ENCODE measurements at regions not wholly inside any gene's neighbourhood (a gene's known extent, or its start where the extent isn't known, plus 50 kb on each side); places are given as distances from the start of the nearest gene placed in this dataset.
"Not testable (repeated sequence)": the region's sequence is repeated elsewhere in the genome, so short reads cannot be mapped to it uniquely, and the experiment has no call there.

DNA sequence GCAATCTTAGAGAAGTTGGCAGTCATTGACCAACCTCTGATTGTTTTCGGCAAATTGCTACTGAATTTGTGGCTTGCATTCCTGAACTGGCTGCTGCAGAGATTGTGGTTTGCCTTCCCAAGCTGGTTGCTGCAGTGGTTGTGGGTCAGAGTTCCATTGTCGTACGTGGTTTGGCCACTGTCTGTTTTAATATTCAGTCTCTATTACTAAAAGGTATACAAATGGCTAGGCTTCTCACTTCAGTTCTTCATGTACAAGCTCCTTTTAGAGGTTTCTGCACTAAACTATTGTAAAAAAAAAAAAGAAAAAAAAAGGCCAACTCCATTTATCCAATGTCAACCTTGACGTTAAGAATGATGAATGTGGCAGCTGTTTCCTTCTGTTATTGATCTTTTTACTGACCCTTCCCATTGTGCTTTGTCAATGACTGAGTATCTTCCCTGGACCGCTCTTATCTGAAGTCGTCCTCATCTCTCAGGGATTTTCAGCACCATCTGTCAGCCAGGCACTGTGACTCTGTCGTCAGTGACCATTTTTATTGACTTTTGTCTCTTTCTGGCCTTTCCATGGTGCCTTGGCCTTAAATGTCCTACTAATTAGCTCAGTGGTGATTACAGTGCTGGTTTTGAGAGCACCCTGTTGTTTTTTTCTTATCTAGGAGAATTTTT lies 140.6 kb upstream of the ZNF658 start:
- DNase-seq; intact Hi-C loops (cut with DNase I): not testable (repeated sequence)

GRCh38 chr9:66764799-66765493 lies 135.6 kb upstream of the ZNF658 start:
- intact Hi-C loops (cut with DNase I); DNase-seq: not testable (repeated sequence)

GRCh38 chr9:66765531-66765930 lies 135.0 kb upstream of the ZNF658 start:
- intact Hi-C loops (cut with DNase I); DNase-seq: not testable (repeated sequence)

DNA sequence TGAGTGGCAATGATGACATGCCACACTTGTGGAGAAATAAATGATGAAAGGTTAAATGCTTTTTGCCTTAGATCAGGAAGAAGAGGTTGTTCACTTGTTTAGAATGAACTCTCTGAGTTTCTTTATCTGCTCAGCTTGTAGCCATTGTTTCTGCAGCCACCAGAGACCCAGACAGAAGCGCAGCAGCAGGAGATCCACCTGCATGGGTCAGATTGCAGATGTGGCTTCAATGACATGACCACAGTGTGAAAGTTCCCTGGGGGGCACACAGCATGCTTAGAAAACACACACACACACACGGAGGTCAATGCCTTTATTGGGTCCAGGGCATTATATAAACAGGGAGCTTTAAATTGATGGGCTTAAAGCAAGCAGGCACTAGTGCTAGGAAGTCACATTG lies 129.0 kb upstream of the ZNF658 start:
- intact Hi-C loops (cut with DNase I); DNase-seq: not testable (repeated sequence)

DNA sequence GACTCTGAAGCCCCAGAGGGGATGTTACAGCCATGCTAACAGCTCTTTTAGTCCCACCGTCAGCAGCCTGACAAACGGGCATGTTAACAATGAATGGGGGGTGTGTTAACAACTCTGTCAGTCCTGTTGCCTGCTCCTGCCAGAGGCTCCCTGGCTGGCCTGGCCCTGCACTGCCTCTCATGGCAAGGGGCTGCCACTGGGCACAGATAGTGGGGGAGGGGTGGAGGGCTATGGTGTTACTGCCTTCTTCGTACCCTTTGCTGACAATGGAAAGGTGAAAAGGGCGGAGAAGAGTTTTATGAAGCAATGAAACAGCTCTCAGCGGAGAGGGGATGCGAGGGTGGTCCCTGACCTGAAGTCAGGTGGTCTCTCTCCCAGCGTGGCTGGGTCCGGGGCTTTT lies 125.9 kb upstream of the ZNF658 start:
- DNase-seq; intact Hi-C loops (cut with DNase I): not testable (repeated sequence)

DNA sequence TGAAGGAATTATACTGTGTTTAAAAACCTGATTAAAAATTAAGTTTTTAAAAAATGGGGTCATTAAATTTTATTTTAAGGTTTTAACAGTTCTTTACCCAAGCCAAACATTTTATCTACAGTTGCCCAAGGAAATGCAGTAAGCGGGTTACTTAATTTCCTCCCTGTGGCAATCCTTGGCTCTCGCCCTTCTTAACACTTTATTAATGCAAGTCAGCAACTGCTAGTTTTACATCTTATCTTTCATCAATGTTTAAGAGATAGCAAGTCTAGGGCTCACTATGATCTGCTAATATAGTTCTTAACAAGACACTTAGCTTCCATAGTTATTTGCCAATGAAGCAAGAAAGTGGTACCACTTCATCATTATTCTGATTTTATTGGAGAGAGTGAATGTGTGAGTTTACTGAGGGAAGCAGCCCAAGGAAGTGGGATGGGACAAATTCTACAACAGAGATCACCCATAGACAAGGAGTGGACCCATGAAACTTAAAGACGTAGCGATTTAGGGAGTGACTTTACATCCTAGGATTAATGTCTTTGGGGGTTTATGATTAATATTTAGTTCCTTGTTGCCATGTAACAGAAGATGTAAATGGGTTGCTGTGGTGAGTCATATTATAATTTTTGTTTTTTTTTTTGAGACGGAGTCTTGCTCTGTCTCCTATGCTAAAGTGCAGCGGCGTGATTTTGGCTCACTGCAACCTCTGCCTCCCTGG lies 120.4 kb upstream of the ZNF658 start:
- DNase-seq; intact Hi-C loops (cut with DNase I): not testable (repeated sequence)

DNA sequence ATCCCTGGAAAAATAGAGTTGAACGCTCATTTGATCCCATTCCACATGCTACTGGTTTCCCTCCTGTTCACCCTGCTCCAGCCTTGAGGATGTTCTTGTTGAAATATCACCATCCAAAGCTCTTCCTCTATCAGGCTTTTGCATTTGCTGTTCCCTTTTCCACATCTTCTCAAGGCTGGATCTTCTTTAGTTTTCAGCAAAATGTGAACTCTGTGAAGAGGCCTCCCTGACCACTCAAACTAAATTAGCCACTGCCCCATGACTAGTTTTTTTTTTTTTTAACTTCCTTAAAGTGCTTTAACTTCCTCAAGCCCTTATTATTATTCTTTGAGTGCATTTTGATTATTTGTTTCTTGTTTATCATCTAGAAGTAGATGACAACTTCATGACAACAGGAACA lies 119.3 kb upstream of the ZNF658 start:
- intact Hi-C loops (cut with DNase I), result not testable (repeated sequence)

DNA sequence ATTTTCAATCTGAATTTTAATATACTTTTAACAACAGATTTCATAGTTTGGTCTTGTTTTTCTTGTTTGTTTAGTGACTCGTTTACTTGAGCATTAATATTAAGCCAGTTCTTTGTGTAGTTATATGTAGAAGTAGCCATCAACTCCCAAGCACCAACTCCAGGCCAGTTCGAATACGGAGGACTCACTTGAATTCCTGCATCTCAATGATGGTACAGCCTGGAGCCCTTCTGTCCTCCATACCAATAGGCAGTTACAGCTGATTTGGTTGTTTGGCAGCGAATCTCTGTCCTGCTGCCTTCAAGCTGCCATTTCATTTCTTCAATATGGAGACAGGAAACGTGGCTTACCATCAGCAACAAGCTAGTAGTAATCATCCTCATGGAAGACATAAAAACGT lies 118.5 kb upstream of the ZNF658 start:
- DNase-seq; intact Hi-C loops (cut with DNase I): not testable (repeated sequence)

More for the DNA sequence above, 119.3 kb upstream of the ZNF658 start:
- DNase-seq, result not testable (repeated sequence)

DNA sequence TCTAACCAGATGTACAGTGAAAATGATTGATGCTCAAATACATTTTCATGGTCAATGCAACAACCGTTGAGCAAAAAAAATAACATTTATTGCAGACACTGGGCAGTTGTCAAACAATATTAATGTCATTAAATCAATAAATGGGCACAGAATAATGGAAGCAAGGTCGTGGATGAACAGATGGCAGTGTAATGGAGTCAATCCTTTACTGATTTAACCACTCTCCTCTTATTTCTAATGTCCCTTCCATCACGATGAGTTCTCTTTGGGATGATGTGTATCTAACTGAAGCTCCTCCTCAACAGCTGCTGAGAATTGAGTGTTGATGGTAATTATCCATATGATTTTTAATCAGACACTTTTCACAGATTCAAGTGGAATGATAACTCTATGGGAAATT lies 114.9 kb upstream of the ZNF658 start:
- intact Hi-C loops (cut with DNase I); DNase-seq: not testable (repeated sequence)

DNA sequence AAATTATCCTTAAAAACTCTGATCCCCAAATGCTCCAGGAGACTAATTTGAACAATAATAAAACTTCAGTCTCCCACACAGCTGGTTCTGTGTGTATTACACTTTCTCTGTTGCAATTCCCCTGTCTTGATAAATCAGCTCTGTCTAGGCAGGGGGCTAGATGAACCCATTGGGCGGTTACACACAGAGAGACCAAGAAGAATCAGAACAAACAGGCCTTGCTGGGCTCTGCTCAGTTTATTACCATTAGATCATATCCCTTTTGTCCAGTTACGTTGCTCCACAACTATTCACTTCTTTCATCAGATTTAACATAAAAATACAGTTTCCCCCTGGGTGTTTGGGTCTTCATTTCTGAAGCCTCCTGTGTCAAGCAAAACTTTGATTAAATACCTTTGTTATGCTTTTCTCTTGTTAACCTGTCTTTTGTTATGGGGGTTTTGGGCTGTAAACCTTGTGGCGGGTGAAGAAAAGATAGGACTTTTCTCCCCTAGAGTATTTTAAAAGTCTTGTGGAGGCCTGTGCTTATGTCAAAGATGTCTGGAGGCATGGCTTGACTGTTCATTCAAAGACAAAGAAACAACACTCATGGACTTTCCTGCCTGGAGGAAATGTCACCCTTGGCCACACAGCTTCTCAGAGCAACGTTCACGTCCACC lies 109.3 kb upstream of the ZNF658 start:
- intact Hi-C loops (cut with DNase I); DNase-seq: not testable (repeated sequence)

DNA sequence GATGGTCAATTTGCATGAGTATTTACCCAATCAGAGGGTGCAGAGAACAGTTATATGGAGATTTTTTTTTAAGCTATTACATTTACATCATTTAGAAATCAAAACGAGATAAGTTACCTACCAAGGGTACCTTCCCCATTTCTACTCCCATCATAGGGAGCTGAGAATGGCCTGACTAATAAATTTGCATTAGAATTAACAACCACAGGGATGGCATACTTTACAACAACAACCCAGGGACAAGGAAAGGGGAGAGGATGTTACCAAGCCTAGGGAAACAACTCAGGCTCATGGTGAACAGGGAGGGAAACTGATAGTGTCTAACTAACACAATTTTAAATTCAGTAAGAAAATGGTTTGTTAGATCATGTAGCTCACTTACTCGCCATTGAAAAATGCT lies 105.8 kb upstream of the ZNF658 start:
- DNase-seq; intact Hi-C loops (cut with DNase I): not testable (repeated sequence)

DNA sequence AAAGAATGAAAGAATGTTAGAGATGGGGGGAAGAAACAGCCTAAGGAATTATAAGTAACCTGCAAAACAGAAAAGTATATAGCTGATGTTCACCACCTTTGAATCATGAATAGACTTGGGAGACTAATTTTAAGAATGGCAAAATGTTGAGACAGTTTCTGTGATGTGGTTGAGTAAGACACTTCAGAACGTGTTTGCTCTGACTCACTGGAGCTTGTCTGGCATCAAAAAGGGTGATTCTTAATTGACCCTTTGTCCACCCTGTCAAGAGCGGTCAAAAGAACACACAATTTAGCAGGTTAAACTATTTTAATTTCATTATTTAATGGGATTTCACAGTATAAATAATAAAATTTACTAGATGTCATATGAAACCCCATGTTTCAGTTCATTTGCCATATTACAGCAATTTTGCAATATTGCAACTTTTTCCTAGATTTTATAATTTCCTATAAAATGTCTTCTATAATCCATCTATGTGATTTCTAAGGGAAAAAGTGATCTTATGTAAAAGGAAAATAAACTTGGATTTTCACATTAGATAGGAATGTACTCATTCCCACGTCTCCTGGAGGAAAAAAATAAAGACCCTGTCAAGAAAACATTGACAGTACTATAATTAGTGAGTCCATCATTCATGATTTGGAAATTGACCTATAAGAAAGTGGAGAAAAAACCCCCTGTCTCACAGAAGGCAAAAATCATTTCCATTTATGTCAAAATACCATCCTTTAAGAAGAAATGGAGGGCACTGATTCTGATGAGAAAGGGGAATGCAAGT lies 104.6 kb upstream of the ZNF658 start:
- DNase-seq; intact Hi-C loops (cut with DNase I): not testable (repeated sequence)

DNA sequence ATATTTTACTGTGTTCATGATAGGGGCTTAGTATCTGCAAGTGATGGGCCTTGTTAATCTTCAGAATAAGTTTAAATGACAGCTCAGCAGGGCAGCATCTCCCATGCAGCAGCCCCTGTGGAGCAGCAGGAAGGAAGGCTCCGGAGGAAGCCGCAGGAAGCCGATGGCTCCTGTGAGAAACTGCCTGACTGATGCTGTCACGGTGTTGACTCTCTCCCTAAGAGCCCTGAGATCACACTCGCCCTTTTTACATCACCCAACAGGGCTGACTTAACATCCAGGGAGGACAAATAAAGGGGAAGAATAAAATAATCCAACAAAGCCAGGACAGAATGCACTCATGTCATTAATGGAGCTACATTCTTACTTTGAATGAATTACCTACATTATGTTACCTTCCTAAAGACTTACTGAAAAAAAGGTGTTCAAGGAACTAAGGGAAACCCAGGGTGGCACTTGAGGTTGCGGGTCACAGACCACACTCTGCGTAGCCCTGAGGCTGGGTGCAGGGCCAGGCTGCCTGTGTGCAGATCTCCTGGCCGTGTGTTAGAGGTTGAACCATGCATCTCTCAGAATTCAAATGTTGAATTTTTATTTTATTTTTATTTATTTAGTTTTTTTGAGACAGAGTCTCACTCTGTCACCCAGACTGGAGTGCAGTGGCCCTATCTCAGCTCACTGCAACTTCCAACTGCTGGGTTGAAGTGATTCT lies 102.5 kb upstream of the ZNF658 start:
- intact Hi-C loops (cut with DNase I), result not testable (repeated sequence)
- DNase-seq, result peak in 1 of 42 donors; percentile 26

DNA sequence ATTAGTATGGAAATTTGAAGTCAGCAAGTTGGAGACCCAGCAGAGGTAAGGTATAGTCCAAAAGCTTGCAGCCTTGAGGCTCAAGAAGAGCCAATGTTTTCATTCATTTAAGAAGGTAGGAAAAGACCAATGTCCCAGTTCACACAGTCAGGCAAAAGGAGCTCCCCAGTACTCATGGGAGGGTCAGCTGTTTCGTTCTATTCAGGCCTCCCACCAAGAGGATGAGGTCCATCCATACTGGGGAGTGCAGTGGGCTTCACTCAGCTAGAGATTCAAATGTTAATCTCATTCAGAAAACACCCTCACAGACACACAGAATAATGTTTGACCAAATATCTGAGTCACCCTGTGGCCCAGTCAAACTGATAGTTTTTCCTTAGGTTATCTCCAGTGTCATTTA lies 96.9 kb upstream of the ZNF658 start:
- intact Hi-C loops (cut with DNase I); DNase-seq: not testable (repeated sequence)

- intact Hi-C loops (cut with DNase I); DNase-seq: not testable (repeated sequence)
Observed at GRCh38 chr9:66810247-66810646, 90.3 kb upstream of the ZNF658 start.

GRCh38 chr9:66812367-66812766 lies 88.2 kb upstream of the ZNF658 start:
- intact Hi-C loops (cut with DNase I); DNase-seq: not testable (repeated sequence)

DNA sequence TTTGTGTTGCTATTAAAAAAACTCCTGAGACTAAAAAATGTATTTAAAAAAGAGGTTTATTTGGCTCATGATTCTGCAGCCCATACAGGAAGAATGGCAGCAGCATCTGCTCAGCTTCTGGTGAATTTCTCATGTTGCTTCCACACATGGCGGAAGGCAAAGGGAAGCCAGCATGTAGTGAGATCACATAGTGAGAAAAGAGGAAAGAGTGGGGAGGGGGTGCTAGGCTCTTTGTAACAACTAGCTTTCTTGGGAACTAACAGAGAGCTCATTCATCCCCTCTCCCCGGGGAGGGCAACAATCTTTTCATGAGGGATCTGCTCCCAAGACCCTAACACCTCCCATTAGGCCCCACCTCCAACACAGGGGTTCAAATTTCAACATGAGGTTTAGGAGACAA lies 87.6 kb upstream of the ZNF658 start:
- intact Hi-C loops (cut with DNase I); DNase-seq: not testable (repeated sequence)

- DNase-seq; intact Hi-C loops (cut with DNase I): not testable (repeated sequence)
Observed at GRCh38 chr9:66814038-66814437, 86.5 kb upstream of the ZNF658 start.

Data from head of caudate nucleus (tissue), 42 donors.